NCI-H1694 treated with DMSO at 0.1 percent for 48 hours (cell line): ENCODE measurements at regions not wholly inside any gene's neighbourhood (a gene's known extent, or its start where the extent isn't known, plus 50 kb on each side); places are given as distances from the start of the nearest gene placed in this dataset.

Experiments
- DNase-seq: peaks from one replicate; lab custom pipeline; 2025; lab: John Stamatoyannopoulos, UW

- DNase-seq, result no peak
Observed at GRCh38 chrX:22664826-22665225, 334.9 kb upstream of the DDX53 start.

GRCh38 chrX:22665818-22666217 lies 333.9 kb upstream of the DDX53 start:
- DNase-seq, result no peak

GRCh38 chrX:22666441-22666840 lies 333.3 kb upstream of the DDX53 start:
- no peak for DNase-seq

GRCh38 chrX:22674932-22675331 lies 324.8 kb upstream of the DDX53 start:
- no peak for DNase-seq

GRCh38 chrX:22686138-22686541 lies 313.6 kb upstream of the DDX53 start:
- DNase-seq, result peak; percentile 29

- no peak for DNase-seq
Observed at GRCh38 chrX:22689290-22689689, 310.5 kb upstream of the DDX53 start.

- no peak for DNase-seq
Observed at GRCh38 chrX:22690116-22690515, 309.6 kb upstream of the DDX53 start.

GRCh38 chrX:22691966-22692565 lies 307.7 kb upstream of the DDX53 start:
- no peak for DNase-seq

- DNase-seq, result no peak
Observed at GRCh38 chrX:22698151-22698550, 301.6 kb upstream of the DDX53 start.

- DNase-seq, result no peak
Observed at GRCh38 chrX:22699581-22700091, 300.1 kb upstream of the DDX53 start.

GRCh38 chrX:22712942-22713341 lies 286.8 kb upstream of the DDX53 start:
- DNase-seq, result no peak

- DNase-seq, result no peak
Observed at GRCh38 chrX:22730542-22730941, 269.2 kb upstream of the DDX53 start.

- no peak for DNase-seq
Observed at GRCh38 chrX:22737541-22737940, 262.2 kb upstream of the DDX53 start.

GRCh38 chrX:22739276-22739675 lies 260.5 kb upstream of the DDX53 start:
- no peak for DNase-seq

- no peak for DNase-seq
Observed at GRCh38 chrX:22740836-22741235, 258.9 kb upstream of the DDX53 start.

GRCh38 chrX:22742174-22742573 lies 257.6 kb upstream of the DDX53 start:
- DNase-seq, result no peak

- no peak for DNase-seq
Observed at GRCh38 chrX:22746081-22746480, 253.7 kb upstream of the DDX53 start.

GRCh38 chrX:22748093-22748999 lies 251.4 kb upstream of the DDX53 start:
- DNase-seq, result peak; percentile 9

GRCh38 chrX:22758807-22759481 lies 240.8 kb upstream of the DDX53 start:
- no peak for DNase-seq

GRCh38 chrX:22760513-22761057 lies 239.2 kb upstream of the DDX53 start:
- no peak for DNase-seq

- no peak for DNase-seq
Observed at GRCh38 chrX:22788221-22788620, 211.5 kb upstream of the DDX53 start.

- no peak for DNase-seq
Observed at GRCh38 chrX:22795671-22796070, 204.1 kb upstream of the DDX53 start.
